H7 (cell line): ENCODE measurements at regions not wholly inside any gene's neighbourhood (a gene's known extent, or its start where the extent isn't known, plus 50 kb on each side); places are given as distances from the start of the nearest gene placed in this dataset.

ENCODE experiments used
- DNase-seq: peaks from one replicate; pipeline ENCODE4 v3.0.0; 2012
- H3K27me3 ChIP-seq: 2 replicates; pipeline ENCODE4 v1.6.0; 2011; ENCODE audit warnings: mild to moderate bottlenecking, low read length; ENCODE audit not compliant: control insufficient read depth, insufficient read depth
- H3K36me3 ChIP-seq: replicated peaks from 2 replicates; pipeline ENCODE4 v1.5.1; 2011; ENCODE audit warnings: low read length; ENCODE audit not compliant: control insufficient read depth, insufficient read depth
- H3K4me3 ChIP-seq: 2 replicates; pipeline ENCODE4 v1.5.1; 2011; ENCODE audit warnings: low read depth, mild to moderate bottlenecking, control low read depth, low read length, moderate library complexity; ENCODE audit not compliant: insufficient read depth

- Histone ChIP-seq H3K27me3 (no peaks in the 10 kb centered on the region), H3K4me3 (no peak overlapping the region), H3K36me3 (no peaks in the 10 kb centered on the region)
- no peak for DNase-seq
Measured at GRCh38 chr17:69879576-69879975, 195.4 kb upstream of the KCNJ16 start.

- no peaks in the 10 kb centered on the region for H3K36me3 ChIP-seq
- H3K4me3 ChIP-seq = no peak overlapping the region
- H3K27me3 ChIP-seq = no peaks in the 10 kb centered on the region
- DNase-seq = no peak
Measured at GRCh38 chr17:69880591-69881112, 194.4 kb upstream of the KCNJ16 start.

- no peak for DNase-seq
- Histone ChIP-seq H3K27me3 (no peaks in the 10 kb centered on the region), H3K36me3 (no peaks in the 10 kb centered on the region), H3K4me3 (no peak overlapping the region)
Measured at GRCh38 chr17:69882281-69882680, 192.7 kb upstream of the KCNJ16 start.

GRCh38 chr17:69883120-69883519 lies 191.9 kb upstream of the KCNJ16 start:
- Histone ChIP-seq H3K27me3 (no peaks in the 10 kb centered on the region), H3K4me3 (no peak overlapping the region), H3K36me3 (no peaks in the 10 kb centered on the region)
- DNase-seq = no peak

GRCh38 chr17:69884356-69884755 lies 190.7 kb upstream of the KCNJ16 start:
- DNase-seq = no peak
- no peaks in the 10 kb centered on the region for H3K36me3 ChIP-seq
- no peak overlapping the region for H3K4me3 ChIP-seq
- no peaks in the 10 kb centered on the region for H3K27me3 ChIP-seq

- H3K36me3 ChIP-seq = no peaks in the 10 kb centered on the region
- no peak for DNase-seq
- H3K27me3 ChIP-seq = no peaks in the 10 kb centered on the region
- H3K4me3 ChIP-seq = no peak overlapping the region
Measured at GRCh38 chr17:69884846-69885245, 190.2 kb upstream of the KCNJ16 start.

- no peak for DNase-seq
- H3K36me3 ChIP-seq = no peaks in the 10 kb centered on the region
- no peaks in the 10 kb centered on the region for H3K27me3 ChIP-seq
- H3K4me3 ChIP-seq = no peak overlapping the region
Measured at GRCh38 chr17:69898601-69899000, 176.4 kb upstream of the KCNJ16 start.

- Histone ChIP-seq H3K27me3 (no peaks in the 10 kb centered on the region), H3K4me3 (no peak overlapping the region), H3K36me3 (no peaks in the 10 kb centered on the region)
- no peak for DNase-seq
Measured at GRCh38 chr17:69900101-69900500, 174.9 kb upstream of the KCNJ16 start.

GRCh38 chr17:69900829-69901228 lies 174.2 kb upstream of the KCNJ16 start:
- Histone ChIP-seq H3K27me3 (no peaks in the 10 kb centered on the region), H3K4me3 (no peak overlapping the region)
- DNase-seq = no peak

GRCh38 chr17:69906306-69906705 lies 168.7 kb upstream of the KCNJ16 start:
- no peaks in the 10 kb centered on the region for H3K27me3 ChIP-seq
- DNase-seq = no peak
- no peak overlapping the region for H3K4me3 ChIP-seq
- no peaks in the 10 kb centered on the region for H3K36me3 ChIP-seq

More at GRCh38 chr17:69900829-69901228, 174.2 kb upstream of the KCNJ16 start:
- no peaks in the 10 kb centered on the region for H3K36me3 ChIP-seq

- H3K27me3 ChIP-seq = no peaks in the 10 kb centered on the region
- no peaks in the 10 kb centered on the region for H3K36me3 ChIP-seq
- DNase-seq = no peak
- H3K4me3 ChIP-seq = no peak overlapping the region
Measured at GRCh38 chr17:69907132-69907847, 167.7 kb upstream of the KCNJ16 start.

GRCh38 chr17:69908626-69909368 lies 166.2 kb upstream of the KCNJ16 start:
- H3K4me3 ChIP-seq = no peak overlapping the region
- DNase-seq = no peak
- H3K27me3 ChIP-seq = no peaks in the 10 kb centered on the region
- H3K36me3 ChIP-seq = no peaks in the 10 kb centered on the region

- no peaks in the 10 kb centered on the region for H3K36me3 ChIP-seq
- DNase-seq = no peak
- H3K4me3 ChIP-seq = no peak overlapping the region
- no peaks in the 10 kb centered on the region for H3K27me3 ChIP-seq
Measured at GRCh38 chr17:69909389-69909788, 165.6 kb upstream of the KCNJ16 start.

GRCh38 chr17:69912805-69913204 lies 162.2 kb upstream of the KCNJ16 start:
- Histone ChIP-seq H3K4me3 (no peak overlapping the region), H3K36me3 (no peaks in the 10 kb centered on the region), H3K27me3 (no peaks in the 10 kb centered on the region)
- no peak for DNase-seq

GRCh38 chr17:69913216-69913615 lies 161.8 kb upstream of the KCNJ16 start:
- H3K36me3 ChIP-seq = no peaks in the 10 kb centered on the region

More at GRCh38 chr17:69913216-69913615, 161.8 kb upstream of the KCNJ16 start:
- DNase-seq = no peak
- H3K27me3 ChIP-seq = no peaks in the 10 kb centered on the region
- H3K4me3 ChIP-seq = no peak overlapping the region
